MM.1S (cell line): ENCODE measurements at regions not wholly inside any gene's neighbourhood (a gene's known extent, or its start where the extent isn't known, plus 50 kb on each side); places are given as distances from the start of the nearest gene placed in this dataset.

Source experiments
- CTCF ChIP-seq: fragments of 300-600 bp; sonication (generic); IDR thresholded peaks from 2 replicates; pipeline ENCODE4 v1.5.1; 2016; ENCODE audit warnings: antibody characterized with exemption, low read length, mixed read lengths
- EZH2 ChIP-seq: fragments of 300-600 bp; sonication (generic); optimal IDR thresholded peaks from 2 replicates; pipeline ENCODE3; 2017; ENCODE audit warnings: low read depth, mild to moderate bottlenecking, antibody characterized with exemption, low read length, mixed read lengths
- EZH2phosphoT487 ChIP-seq: fragments of 300-600 bp; sonication (generic); IDR thresholded peaks from 2 replicates; pipeline ENCODE4 v1.6.1; 2018; ENCODE audit warnings: antibody characterized with exemption, low read length

GRCh38 chr12:32964981-32965585 lies 68.5 kb upstream of the PKP2 start:
- no peak for TF ChIP-seq EZH2
- no peak for TF ChIP-seq CTCF
- no peak for TF ChIP-seq EZH2phosphoT487
